Fibroblast of villous mesenchyme (primary cell): ENCODE measurements at regions not wholly inside any gene's neighbourhood (a gene's known extent, or its start where the extent isn't known, plus 50 kb on each side); places are given as distances from the start of the nearest gene placed in this dataset.

Source experiments
- DNase-seq: peaks from one replicate; pipeline ENCODE4 v3.0.0-alpha.2; 2010; ENCODE audit warnings: low read depth
- H3K4me3 ChIP-seq: 2 replicates; pipeline ENCODE4 v1.5.1; 2011; ENCODE audit warnings: low read depth, mild to moderate bottlenecking, low read length
- CTCF ChIP-seq: IDR thresholded peaks from 2 replicates; pipeline ENCODE4 v1.5.1; 2012; ENCODE audit warnings: low read depth, mild to moderate bottlenecking, low read length; ENCODE audit not compliant: insufficient read depth

GRCh38 chr10:83075815-83076355, 1063.4 kb upstream of the GHITM start:
- DNase-seq, result no peak
- TF ChIP-seq CTCF, result no peak
- H3K4me3 ChIP-seq, result no peak overlapping the region

GRCh38 chr10:83076443-83076842, 1062.9 kb upstream of the GHITM start:
- no peak overlapping the region for H3K4me3 ChIP-seq
- TF ChIP-seq CTCF, result no peak
- DNase-seq, result no peak

- H3K4me3 ChIP-seq, result no peak overlapping the region
- TF ChIP-seq CTCF, result no peak
- DNase-seq, result no peak
These were observed 1061.1 kb upstream of the GHITM start for GRCh38 chr10:83078160-83078559.

- no peak for DNase-seq
- H3K4me3 ChIP-seq, result no peak overlapping the region
- TF ChIP-seq CTCF, result no peak
These were observed 1060.7 kb upstream of the GHITM start for GRCh38 chr10:83078645-83079044.

GRCh38 chr10:83083831-83084230, 1055.5 kb upstream of the GHITM start:
- H3K4me3 ChIP-seq, result no peak overlapping the region
- no peak for TF ChIP-seq CTCF
- no peak for DNase-seq

- TF ChIP-seq CTCF, result no peak
- H3K4me3 ChIP-seq, result no peak overlapping the region
- DNase-seq, result no peak
These were observed 1050.0 kb upstream of the GHITM start for GRCh38 chr10:83089335-83089734.

GRCh38 chr10:83104616-83105015, 1034.7 kb upstream of the GHITM start:
- H3K4me3 ChIP-seq, result no peak overlapping the region
- no peak for TF ChIP-seq CTCF
- DNase-seq, result no peak
